HG03064 (cell line): ENCODE measurements at regions not wholly inside any gene's neighbourhood (a gene's known extent, or its start where the extent isn't known, plus 50 kb on each side); places are given as distances from the start of the nearest gene placed in this dataset.

ENCODE experiments used
- ATAC-seq: cut with Tn5 transposase; IDR thresholded peaks from one replicate; pipeline ENCODE4 v1.9.1; 2021; ENCODE audit warnings: low read depth; ENCODE audit not compliant: unreplicated experiment

DNA sequence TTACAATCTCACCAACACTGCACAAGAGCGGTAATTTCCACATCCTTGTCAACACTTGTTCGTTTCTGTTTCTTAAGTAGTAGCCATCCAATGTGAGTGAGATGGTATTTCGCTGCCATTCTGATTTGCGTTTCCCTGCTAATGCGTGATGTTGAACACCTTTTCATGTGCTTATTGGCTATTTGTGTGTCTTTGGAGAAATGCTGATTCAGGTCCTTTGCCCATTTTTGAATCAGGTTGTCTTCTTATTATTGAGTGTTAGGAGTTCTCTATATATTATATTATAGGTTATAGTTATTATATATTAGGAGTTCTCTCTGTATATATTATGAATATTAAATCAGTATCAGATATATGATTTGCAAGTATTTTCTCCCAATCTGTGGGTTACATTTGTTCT is 59.9 kb upstream of the IRX4 start:
- ATAC-seq, result no peak

DNA sequence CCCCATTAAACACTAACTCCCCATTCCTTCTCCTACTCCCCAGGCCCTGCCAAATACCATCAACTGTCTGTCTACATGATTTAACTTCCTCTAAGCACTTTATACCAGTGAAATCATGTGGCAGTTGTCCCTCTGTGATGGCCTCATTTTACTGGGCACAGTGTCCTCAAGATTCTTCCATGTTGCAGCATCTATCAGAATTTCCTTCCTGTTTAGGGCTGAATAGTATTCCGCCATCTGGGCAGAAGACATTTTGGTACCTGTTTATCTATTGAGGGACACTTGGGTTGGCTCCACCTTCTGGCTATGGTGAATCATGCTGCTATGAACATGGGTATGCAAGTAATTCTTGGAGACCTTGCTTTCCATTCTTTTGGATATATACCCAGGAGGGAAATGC is 59.4 kb upstream of the IRX4 start:
- no peak for ATAC-seq

DNA sequence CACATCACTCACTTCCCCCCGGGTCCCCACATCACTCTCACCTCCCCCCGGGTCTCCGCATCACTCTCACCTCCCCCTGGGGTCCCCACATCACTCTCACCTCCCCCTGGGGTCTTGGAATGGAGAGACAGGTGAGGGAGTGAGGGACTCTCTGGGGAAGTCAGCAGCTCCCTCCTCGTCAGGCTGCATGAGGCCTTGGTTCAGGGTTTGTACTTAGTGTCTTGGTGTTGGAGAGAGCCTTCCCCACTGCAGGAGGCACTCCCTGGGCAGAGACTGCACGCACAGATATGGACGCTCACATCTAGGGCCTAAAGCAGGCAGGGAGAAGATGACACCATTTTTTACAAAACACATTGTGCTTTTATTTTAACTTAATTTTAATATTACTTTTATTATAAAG is 56.5 kb upstream of the IRX4 start:
- ATAC-seq, result no peak

DNA sequence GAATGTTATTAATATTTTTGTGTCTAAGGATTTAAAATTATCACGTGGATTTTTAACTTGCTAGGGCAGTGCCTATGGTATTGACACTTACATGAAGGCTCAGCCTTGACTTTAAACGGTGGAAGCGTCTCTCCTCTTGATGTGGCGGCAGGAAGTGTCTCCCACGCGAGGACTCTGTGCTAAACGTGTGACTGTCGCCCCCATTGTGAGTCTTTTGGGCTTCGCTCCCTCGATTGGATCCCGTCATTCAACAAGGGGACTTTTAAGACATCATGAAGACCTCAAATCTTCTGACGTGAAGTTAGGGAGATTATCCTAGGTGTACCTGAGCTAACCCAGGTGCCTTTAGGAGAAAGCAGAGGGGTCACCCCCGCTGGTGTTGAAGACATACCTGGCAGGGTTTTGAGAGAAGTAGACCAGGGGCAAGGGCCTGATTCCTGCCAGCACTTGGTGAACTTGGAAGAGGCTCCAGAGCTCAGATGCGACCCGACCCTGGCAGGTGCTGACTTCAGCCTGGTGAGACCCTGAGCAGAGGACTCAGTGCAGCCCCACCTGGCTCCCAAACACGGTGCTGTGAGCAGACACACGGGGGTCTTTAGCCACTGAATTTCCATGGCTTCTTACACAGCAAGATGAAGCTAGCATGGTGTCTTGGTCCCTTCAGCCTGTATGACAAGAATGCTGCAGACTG is 55.7 kb upstream of the IRX4 start:
- no peak for ATAC-seq

DNA sequence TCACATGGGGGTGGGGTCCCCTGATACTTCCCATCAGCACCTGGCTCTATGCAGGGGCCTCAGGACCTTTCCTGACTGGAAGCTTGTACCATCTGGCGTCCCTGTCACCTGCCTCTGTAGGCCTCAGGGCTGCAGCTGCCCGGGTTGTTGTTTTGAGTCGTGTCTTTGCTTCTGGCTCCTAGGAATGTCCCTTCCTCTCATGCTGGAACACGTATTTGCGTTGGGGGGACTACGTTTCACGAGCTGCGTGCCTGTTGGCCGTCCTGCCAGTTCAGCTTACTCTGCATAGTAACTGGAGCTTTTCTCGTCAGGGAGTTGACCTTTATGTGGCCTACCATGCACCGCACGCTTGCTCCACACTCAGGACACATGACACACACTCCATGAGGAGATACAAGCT is 54.9 kb upstream of the IRX4 start:
- ATAC-seq, result no peak

DNA sequence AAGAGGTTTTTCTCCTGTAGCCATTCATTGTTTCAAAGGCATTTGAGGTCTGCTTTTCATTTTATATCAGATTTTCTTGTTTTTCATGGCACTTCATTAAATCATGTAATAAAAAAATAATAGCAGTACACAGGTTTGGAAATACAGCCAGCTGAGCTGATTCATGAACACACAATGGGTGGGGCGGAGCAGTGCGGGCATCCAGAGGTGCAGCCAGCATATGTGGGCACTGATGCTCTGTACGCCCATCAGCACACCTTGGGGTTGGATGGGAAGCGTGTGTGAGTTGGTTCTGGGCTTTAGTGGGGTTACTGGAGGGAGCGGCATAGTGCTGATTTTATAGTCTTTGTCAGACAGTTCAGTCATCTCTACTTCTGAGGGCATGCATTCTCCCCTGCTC is 54.2 kb upstream of the IRX4 start:
- ATAC-seq, result no peak

DNA sequence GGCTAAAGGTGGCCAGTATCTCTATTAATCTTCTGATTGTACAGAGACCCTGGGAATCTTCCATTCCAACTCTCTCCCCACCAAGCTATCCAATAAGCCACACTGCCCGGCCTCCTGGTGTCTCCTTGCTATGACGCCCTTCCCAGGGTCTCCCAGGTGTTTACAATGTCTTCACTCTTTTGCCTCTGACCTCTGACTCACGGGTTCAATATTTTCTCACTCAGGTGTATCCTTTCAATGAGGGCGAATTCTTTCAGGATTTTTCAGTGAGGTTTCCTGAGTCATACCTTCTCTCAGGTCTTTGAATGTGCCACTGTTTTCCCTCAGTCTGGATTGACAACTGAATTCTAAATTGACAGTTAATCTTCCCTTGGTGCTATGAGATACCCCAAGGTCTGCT is 53.7 kb upstream of the IRX4 start:
- no peak for ATAC-seq

DNA sequence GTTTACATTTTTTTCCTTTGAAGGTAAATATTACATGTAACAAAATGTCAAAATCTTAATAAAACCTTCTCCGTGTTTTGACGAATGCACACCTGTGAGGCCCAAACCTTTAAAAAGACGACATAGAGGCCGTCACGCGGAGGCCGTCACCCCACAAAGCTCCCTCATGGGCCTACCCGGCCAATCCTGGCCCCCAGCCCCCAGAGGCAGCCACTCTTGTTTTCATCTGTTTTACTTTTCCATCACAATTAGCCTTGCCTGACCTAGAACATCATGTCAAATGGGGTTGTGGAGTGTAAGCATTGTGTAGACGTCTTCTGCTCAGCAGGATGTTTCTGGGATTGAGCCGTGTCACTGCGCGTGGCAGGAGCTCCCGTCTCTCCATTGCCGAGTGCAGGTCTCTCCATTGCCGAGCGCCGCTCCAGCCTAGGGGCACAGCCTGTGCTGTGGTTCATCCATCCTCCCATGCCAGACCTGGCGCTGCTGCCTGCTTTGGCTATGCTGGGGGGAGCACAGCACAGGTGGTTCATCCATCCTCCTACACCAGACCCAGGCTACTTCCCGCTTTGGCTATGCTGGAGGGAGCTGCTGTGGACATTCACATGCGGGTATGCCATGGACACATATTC is 52.2 kb upstream of the IRX4 start:
- no peak for ATAC-seq

DNA sequence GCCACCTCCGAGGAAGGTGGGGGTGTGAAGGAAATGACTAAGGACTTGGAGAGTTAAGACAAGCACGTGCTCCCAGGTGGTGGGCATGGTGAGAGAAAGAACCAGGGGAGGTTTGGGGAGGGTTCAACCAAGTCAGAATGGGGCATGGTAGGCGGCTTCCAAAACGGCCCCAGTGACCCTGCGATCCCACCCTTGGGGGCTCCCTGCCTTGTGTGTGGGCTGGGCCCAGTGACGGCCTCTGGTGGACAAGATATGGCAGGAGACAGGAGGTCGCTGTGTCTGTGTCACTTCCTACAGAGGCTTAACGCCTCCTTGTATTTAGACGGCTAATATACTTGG is 51.3 kb upstream of the IRX4 start:
- no peak for ATAC-seq

DNA sequence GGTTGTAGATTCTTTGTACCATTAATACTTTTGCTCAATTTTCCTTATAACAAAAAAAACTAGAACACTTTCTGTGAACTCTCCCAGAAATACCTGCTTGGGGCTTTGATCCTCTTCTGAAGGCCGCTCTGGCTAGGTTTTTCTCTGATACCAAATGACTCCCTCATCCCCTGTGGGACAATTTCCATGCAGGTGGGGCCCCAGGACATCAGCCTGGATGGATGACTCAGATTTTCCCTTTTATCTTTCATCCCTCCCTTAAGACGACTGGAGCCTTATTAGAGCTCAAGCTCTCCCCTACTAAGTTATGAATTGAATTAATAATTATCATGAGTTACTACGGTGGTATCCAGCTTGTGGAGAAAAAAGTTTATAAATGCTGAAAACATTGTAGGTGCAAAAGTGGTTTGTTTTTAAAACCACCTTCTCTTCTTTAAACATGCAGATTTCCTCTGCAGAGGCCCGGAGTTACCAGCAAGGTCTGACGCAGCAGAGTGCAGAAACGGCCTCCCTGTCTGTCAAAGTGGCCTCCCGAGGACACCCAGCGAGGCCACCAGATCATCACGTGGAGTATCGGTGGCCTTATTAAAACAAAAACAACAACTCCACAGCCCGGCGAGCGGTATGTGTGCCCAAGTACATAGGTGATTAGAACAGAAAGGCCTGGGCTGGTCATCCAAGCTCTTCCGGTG is 50.8 kb upstream of the IRX4 start:
- ATAC-seq, result no peak
